ENCODE measurements at regions not wholly inside any gene's neighbourhood (a gene's known extent, or its start where the extent isn't known, plus 50 kb on each side); places are given as distances from the start of the nearest gene placed in this dataset.

DNA sequence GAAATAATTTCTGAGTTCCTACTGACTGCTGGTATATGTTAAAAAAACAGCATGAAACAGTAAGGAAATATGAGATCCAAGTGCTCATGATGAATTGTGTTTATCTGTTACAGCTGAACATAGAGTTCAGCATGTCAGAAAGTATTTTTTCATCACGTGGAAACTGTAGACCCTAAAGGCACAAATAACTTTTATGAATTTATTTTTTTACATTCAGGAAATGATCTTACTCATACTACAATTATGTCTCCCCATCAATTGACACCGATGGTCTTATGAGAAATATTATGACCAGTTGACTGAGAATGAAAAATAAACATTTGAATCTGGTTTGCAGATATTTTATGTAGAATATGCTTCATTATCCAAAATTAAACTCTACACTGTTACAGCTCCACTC is 283.1 kb upstream of the SPANXN4 start:
- no peaks in the 10 kb centered on the region for H3K36me3 ChIP-seq
- peaks cover 20% of the 10 kb centered on the region for H3K27me3 ChIP-seq (ENCODE audit: insufficient read depth, low read depth, severe bottlenecking)
- H3K27ac ChIP-seq: no peak overlapping the region
- no peak for DNase-seq
- no peak overlapping the region for H3K4me3 ChIP-seq (ENCODE audit: low read depth, low read length)
- TF ChIP-seq, protein P1, sequence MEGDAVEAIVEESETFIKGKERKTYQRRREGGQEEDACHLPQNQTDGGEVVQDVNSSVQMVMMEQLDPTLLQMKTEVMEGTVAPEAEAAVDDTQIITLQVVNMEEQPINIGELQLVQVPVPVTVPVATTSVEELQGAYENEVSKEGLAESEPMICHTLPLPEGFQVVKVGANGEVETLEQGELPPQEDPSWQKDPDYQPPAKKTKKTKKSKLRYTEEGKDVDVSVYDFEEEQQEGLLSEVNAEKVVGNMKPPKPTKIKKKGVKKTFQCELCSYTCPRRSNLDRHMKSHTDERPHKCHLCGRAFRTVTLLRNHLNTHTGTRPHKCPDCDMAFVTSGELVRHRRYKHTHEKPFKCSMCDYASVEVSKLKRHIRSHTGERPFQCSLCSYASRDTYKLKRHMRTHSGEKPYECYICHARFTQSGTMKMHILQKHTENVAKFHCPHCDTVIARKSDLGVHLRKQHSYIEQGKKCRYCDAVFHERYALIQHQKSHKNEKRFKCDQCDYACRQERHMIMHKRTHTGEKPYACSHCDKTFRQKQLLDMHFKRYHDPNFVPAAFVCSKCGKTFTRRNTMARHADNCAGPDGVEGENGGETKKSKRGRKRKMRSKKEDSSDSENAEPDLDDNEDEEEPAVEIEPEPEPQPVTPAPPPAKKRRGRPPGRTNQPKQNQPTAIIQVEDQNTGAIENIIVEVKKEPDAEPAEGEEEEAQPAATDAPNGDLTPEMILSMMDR (IDR thresholded peaks at IDR 0.05; ENCODE audit: low read depth, low read length): no peak
- no peaks in the 10 kb centered on the region for H3K9me3 ChIP-seq (ENCODE audit: severe bottlenecking)

GRCh38 chrX:142733327-142733726 is 292.4 kb upstream of the SPANXN4 start:
- H3K9me3 ChIP-seq (ENCODE audit: severe bottlenecking): no peaks in the 10 kb centered on the region
- H3K27me3 ChIP-seq (ENCODE audit: insufficient read depth, low read depth, severe bottlenecking): peaks cover 3% of the 10 kb centered on the region
- H3K4me3 ChIP-seq (ENCODE audit: low read depth, low read length): no peak overlapping the region
- no peak for DNase-seq
- TF ChIP-seq, protein P1 (IDR thresholded peaks at IDR 0.05; ENCODE audit: low read depth, low read length): no peak
- H3K27ac ChIP-seq: no peak overlapping the region
- H3K36me3 ChIP-seq: no peaks in the 10 kb centered on the region

GRCh38 chrX:142711796-142712290 is 313.9 kb upstream of the SPANXN4 start:
- H3K27me3 ChIP-seq (ENCODE audit: insufficient read depth, low read depth, severe bottlenecking): peaks cover 16% of the 10 kb centered on the region
- H3K4me3 ChIP-seq (ENCODE audit: low read depth, low read length): no peak overlapping the region
- no peaks in the 10 kb centered on the region for H3K9me3 ChIP-seq (ENCODE audit: severe bottlenecking)
- no peak overlapping the region for H3K27ac ChIP-seq
- no peak for DNase-seq
- TF ChIP-seq, protein P1 (IDR thresholded peaks at IDR 0.05; ENCODE audit: low read depth, low read length): no peak
- no peaks in the 10 kb centered on the region for H3K36me3 ChIP-seq

DNA sequence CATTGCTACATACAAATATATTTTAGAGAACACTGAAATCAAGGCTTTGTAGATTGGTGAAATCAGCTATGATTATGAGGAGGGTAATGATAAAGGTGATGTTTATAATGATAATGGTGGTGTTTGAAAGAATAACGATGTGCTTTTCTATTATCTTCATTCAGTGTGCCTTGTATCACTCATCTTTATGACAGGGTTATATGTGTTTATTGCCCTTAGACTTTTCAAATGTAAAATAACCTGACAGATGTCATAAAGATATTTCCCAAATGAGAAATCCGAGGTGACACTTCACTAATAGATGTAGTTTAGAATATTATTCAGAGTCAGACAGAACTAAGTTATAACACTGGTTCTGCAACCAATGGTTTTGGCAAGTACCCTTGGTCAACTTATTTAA is 323.0 kb upstream of the SPANXN4 start:
- no peak overlapping the region for H3K4me3 ChIP-seq (ENCODE audit: low read depth, low read length)
- H3K27ac ChIP-seq: no peak overlapping the region
- DNase-seq: no peak
- peaks cover 5% of the 10 kb centered on the region for H3K27me3 ChIP-seq (ENCODE audit: insufficient read depth, low read depth, severe bottlenecking)
- H3K9me3 ChIP-seq (ENCODE audit: severe bottlenecking): no peaks in the 10 kb centered on the region
- no peaks in the 10 kb centered on the region for H3K36me3 ChIP-seq
- TF ChIP-seq, protein P1 (IDR thresholded peaks at IDR 0.05; ENCODE audit: low read depth, low read length): no peak

DNA sequence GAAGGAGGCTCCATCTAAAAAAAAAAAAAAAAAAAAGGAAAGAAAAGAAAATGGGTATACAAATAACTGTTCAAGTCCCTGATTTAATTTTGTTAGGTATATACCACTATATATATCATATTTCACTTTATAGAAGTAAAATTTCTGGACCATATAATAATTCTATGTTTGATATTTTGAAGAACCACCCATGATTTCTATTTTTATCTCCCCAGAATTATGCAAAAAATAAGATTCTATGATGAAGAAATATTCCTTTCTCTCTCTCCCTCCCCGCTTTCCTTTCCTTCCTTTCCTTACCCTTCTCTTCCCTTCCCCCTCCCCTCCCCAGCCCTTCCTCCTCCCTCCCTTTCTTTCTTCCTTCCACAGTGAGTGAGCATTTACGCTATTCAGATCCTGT is 337.5 kb upstream of the SPANXN4 start:
- peaks cover 5% of the 10 kb centered on the region for H3K27me3 ChIP-seq (ENCODE audit: insufficient read depth, low read depth, severe bottlenecking)
- H3K27ac ChIP-seq: no peak overlapping the region
- no peaks in the 10 kb centered on the region for H3K9me3 ChIP-seq (ENCODE audit: severe bottlenecking)
- no peak for DNase-seq
- TF ChIP-seq, protein P1 (IDR thresholded peaks at IDR 0.05; ENCODE audit: low read depth, low read length): no peak
- H3K4me3 ChIP-seq (ENCODE audit: low read depth, low read length): no peak overlapping the region
- no peaks in the 10 kb centered on the region for H3K36me3 ChIP-seq

DNA sequence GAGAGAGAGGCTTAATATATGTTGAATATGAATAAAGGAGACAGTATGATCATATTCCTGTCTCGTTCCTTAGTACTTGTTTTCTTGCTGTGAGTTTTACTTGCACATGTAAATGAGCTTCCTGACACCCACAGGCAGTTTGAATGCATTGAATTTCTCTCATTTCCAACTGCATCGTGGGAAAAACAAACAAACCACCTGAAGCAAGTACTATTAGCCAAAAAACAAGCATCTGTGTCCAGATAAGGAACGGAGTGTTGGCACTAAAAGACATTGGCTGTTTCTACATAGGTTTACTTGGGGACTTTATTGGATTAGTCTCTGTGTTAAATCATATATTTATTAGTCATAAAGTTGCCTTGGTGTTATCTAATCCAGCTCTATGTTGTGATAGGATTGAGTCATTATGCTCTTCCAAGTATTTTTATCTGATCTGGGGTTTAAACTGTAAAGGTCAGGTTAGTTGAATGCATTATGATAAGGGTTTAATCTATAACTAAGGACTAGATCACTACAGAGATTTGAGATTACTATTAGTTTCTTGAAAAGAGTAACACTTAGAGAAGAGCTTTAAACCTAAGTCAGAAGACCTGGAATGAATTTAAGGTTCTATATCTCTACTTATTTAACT is 339.0 kb upstream of the SPANXN4 start:
- Histone ChIP-seq H3K36me3 (no peaks in the 10 kb centered on the region), H3K4me3 (ENCODE audit: low read depth, low read length) (no peak overlapping the region), H3K9me3 (ENCODE audit: severe bottlenecking) (no peaks in the 10 kb centered on the region), H3K27me3 (ENCODE audit: insufficient read depth, low read depth, severe bottlenecking) (peaks cover 5% of the 10 kb centered on the region), H3K27ac (no peak overlapping the region)
- no peak for DNase-seq
- TF ChIP-seq, protein P1 (IDR thresholded peaks at IDR 0.05; ENCODE audit: low read depth, low read length): no peak
